ENCODE measurements at regions not wholly inside any gene's neighbourhood (a gene's known extent, or its start where the extent isn't known, plus 50 kb on each side); places are given as distances from the start of the nearest gene placed in this dataset.

DNA sequence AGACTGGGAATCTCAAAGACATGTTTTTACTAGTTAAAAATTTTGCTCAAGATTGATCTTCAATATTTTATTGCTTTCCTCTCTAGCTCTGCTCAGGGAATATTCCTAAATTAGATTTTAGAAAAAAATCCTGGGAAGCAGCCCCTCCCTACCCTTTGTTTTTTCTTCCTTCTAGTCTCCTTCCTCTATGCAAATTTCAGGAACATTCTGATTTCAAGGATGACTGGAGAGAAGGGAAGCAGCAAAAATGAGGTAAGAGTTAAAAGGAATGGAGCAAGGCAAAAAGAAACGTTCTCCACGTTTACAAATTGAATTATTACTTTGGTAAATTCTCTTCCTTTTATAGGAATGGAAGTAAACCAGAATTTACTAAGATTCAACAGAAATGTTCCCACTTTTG lies 493.4 kb upstream of the TUSC1 start:
- TF ChIP-seq SNAI2 (CRISPR knock-in tag; IDR thresholded peaks at IDR 0.05) (no peak), CSDC2 (CRISPR knock-in tag; IDR thresholded peaks at IDR 0.05) (no peak), ESRRG (CRISPR knock-in tag; IDR thresholded peaks at IDR 0.05) (no peak), ZFP30 (CRISPR knock-in tag; IDR thresholded peaks at IDR 0.05) (no peak), ZFP3 (CRISPR knock-in tag; IDR thresholded peaks at IDR 0.05) (no peak), TCF4 (CRISPR knock-in tag; IDR thresholded peaks at IDR 0.05; ENCODE audit: borderline replicate concordance) (no peak), ZNF8 (CRISPR knock-in tag; IDR thresholded peaks at IDR 0.05) (no peak), ZNF565 (CRISPR knock-in tag; conservative IDR thresholded peaks at IDR 0.05; ENCODE audit: low read depth) (no peak)
- TF ChIP-seq, protein P1, sequence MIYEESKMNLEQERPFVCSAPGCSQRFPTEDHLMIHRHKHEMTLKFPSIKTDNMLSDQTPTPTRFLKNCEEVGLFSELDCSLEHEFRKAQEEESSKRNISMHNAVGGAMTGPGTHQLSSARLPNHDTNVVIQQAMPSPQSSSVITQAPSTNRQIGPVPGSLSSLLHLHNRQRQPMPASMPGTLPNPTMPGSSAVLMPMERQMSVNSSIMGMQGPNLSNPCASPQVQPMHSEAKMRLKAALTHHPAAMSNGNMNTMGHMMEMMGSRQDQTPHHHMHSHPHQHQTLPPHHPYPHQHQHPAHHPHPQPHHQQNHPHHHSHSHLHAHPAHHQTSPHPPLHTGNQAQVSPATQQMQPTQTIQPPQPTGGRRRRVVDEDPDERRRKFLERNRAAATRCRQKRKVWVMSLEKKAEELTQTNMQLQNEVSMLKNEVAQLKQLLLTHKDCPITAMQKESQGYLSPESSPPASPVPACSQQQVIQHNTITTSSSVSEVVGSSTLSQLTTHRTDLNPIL (CRISPR knock-in tag; IDR thresholded peaks at IDR 0.05; ENCODE audit: low read depth) = no peak
- TF ChIP-seq, protein P2, sequence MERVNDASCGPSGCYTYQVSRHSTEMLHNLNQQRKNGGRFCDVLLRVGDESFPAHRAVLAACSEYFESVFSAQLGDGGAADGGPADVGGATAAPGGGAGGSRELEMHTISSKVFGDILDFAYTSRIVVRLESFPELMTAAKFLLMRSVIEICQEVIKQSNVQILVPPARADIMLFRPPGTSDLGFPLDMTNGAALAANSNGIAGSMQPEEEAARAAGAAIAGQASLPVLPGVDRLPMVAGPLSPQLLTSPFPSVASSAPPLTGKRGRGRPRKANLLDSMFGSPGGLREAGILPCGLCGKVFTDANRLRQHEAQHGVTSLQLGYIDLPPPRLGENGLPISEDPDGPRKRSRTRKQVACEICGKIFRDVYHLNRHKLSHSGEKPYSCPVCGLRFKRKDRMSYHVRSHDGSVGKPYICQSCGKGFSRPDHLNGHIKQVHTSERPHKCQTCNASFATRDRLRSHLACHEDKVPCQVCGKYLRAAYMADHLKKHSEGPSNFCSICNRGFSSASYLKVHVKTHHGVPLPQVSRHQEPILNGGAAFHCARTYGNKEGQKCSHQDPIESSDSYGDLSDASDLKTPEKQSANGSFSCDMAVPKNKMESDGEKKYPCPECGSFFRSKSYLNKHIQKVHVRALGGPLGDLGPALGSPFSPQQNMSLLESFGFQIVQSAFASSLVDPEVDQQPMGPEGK (CRISPR knock-in tag; IDR thresholded peaks at IDR 0.05; ENCODE audit: borderline replicate concordance) = no peak
- TF ChIP-seq, protein P3, sequence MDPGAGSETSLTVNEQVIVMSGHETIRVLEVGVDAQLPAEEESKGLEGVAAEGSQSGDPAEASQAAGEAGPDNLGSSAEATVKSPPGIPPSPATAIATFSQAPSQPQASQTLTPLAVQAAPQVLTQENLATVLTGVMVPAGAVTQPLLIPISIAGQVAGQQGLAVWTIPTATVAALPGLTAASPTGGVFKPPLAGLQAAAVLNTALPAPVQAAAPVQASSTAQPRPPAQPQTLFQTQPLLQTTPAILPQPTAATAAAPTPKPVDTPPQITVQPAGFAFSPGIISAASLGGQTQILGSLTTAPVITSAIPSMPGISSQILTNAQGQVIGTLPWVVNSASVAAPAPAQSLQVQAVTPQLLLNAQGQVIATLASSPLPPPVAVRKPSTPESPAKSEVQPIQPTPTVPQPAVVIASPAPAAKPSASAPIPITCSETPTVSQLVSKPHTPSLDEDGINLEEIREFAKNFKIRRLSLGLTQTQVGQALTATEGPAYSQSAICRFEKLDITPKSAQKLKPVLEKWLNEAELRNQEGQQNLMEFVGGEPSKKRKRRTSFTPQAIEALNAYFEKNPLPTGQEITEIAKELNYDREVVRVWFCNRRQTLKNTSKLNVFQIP (CRISPR knock-in tag; IDR thresholded peaks at IDR 0.05; ENCODE audit: borderline replicate concordance, low read depth) = no peak
- no peak for ATAC-seq

DNA sequence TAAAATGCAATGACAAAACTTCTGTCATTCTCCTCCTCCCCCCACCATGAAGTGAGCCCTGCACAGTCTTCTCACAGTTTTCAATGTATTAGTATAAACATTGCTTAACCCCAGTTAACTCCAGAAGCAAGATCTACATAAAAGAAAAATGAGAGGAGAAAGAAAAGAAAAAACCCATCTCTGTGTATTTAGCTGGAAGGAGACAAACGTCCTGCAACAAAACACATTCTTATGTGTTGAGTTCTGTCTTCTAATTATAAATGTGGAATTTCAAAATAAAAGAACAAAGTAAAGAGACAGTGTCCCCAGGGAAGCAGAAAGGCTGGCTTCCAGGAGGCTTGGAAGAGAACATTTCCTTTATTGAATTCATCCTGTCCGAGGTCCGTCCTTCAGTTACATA lies 491.9 kb upstream of the TUSC1 start:
- TF ChIP-seq ZFP30 (CRISPR knock-in tag; IDR thresholded peaks at IDR 0.05) = no peak
- ATAC-seq = peak; percentile 40

DNA sequence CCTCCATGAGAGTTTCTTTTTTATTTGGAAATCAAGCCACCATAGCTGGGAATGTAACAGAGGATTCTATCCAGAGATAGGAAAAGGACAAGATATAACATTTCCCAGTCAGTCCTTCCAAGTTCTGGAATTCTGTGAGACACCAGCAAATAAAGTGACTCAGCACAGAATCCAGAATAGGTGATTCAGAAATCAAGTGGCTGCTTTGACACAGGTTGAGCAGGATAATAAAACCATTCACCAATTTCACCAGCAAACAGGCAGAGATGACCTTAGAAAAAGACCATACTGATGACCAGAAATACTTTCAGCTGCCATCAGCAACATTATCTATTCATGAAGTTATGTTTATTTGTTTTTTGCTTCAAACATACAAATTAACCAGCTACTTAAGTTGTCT lies 491.5 kb upstream of the TUSC1 start:
- ATAC-seq = peak; percentile 54
- TF ChIP-seq ZNF565 (CRISPR knock-in tag; conservative IDR thresholded peaks at IDR 0.05; ENCODE audit: low read depth) = no peak
- TF ChIP-seq ISL1 (CRISPR knock-in tag; IDR thresholded peaks at IDR 0.05) = no peak

DNA sequence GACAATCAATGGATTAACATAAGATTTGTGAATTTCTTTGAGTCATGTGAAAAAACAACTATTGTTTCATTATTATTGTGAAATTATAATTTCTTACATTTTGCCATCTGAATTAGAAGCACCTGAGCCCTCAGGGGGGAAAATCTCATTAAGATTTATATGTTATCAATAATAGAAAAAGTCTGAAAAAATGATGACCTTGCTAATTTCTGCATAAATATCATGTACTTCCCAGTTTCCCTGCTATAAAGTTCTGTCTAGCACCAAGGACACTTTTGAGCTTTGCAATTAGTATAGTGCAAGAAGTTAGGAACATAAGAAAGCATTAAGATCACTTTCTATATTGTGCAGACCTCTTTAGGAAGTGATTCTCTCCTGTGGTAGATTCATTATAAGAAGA lies 488.3 kb upstream of the TUSC1 start:
- no peak for ATAC-seq
- TF ChIP-seq ESRRG (CRISPR knock-in tag; IDR thresholded peaks at IDR 0.05) (no peak), ZNF8 (CRISPR knock-in tag; IDR thresholded peaks at IDR 0.05) (no peak), ZNF565 (CRISPR knock-in tag; conservative IDR thresholded peaks at IDR 0.05; ENCODE audit: low read depth) (no peak), ZNF70 (CRISPR knock-in tag; IDR thresholded peaks at IDR 0.05) (no peak), SNAI2 (CRISPR knock-in tag; IDR thresholded peaks at IDR 0.05) (no peak), BACH2 (CRISPR knock-in tag; IDR thresholded peaks at IDR 0.05; ENCODE audit: borderline replicate concordance) (no peak)
- TF ChIP-seq, protein P3 (CRISPR knock-in tag; IDR thresholded peaks at IDR 0.05; ENCODE audit: borderline replicate concordance, low read depth) = no peak
- TF ChIP-seq, protein P4, sequence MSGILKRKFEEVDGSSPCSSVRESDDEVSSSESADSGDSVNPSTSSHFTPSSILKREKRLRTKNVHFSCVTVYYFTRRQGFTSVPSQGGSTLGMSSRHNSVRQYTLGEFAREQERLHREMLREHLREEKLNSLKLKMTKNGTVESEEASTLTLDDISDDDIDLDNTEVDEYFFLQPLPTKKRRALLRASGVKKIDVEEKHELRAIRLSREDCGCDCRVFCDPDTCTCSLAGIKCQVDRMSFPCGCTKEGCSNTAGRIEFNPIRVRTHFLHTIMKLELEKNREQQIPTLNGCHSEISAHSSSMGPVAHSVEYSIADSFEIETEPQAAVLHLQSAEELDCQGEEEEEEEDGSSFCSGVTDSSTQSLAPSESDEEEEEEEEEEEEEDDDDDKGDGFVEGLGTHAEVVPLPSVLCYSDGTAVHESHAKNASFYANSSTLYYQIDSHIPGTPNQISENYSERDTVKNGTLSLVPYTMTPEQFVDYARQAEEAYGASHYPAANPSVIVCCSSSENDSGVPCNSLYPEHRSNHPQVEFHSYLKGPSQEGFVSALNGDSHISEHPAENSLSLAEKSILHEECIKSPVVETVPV (CRISPR knock-in tag; IDR thresholded peaks at IDR 0.05) = no peak
- TF ChIP-seq, protein P5, sequence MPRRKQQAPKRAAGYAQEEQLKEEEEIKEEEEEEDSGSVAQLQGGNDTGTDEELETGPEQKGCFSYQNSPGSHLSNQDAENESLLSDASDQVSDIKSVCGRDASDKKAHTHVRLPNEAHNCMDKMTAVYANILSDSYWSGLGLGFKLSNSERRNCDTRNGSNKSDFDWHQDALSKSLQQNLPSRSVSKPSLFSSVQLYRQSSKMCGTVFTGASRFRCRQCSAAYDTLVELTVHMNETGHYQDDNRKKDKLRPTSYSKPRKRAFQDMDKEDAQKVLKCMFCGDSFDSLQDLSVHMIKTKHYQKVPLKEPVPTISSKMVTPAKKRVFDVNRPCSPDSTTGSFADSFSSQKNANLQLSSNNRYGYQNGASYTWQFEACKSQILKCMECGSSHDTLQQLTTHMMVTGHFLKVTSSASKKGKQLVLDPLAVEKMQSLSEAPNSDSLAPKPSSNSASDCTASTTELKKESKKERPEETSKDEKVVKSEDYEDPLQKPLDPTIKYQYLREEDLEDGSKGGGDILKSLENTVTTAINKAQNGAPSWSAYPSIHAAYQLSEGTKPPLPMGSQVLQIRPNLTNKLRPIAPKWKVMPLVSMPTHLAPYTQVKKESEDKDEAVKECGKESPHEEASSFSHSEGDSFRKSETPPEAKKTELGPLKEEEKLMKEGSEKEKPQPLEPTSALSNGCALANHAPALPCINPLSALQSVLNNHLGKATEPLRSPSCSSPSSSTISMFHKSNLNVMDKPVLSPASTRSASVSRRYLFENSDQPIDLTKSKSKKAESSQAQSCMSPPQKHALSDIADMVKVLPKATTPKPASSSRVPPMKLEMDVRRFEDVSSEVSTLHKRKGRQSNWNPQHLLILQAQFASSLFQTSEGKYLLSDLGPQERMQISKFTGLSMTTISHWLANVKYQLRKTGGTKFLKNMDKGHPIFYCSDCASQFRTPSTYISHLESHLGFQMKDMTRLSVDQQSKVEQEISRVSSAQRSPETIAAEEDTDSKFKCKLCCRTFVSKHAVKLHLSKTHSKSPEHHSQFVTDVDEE (CRISPR knock-in tag; IDR thresholded peaks at IDR 0.05) = no peak

Measured in SK-N-SH treated with all-trans-retinoic acid at 6 μM for 48 hours (cell line).